Endodermal cell (in vitro differentiated cells): ENCODE measurements at regions not wholly inside any gene's neighbourhood (a gene's known extent, or its start where the extent isn't known, plus 50 kb on each side); places are given as distances from the start of the nearest gene placed in this dataset.

Experiments used
- DNase-seq: peaks from one replicate; pipeline ENCODE4 v3.0.0-alpha.2; 2017
- H3K27ac ChIP-seq: 2 replicates; pipeline ENCODE4 v1.5.1; 2013; ENCODE audit warnings: mild to moderate bottlenecking, low read depth, low read length, moderate library complexity
- H3K27me3 ChIP-seq: 2 replicates; pipeline ENCODE4 v1.6.1; 2013; ENCODE audit warnings: mild to moderate bottlenecking, low read length, moderate library complexity; ENCODE audit not compliant: insufficient read depth, control insufficient read depth, poor library complexity, severe bottlenecking
- H3K36me3 ChIP-seq: 2 replicates; pipeline ENCODE4 v1.7.0; 2013; ENCODE audit warnings: mild to moderate bottlenecking, low read length, moderate library complexity; ENCODE audit not compliant: control insufficient read depth, insufficient read depth
- H3K4me1 ChIP-seq: one replicate; pipeline ENCODE4 v1.7.0; 2013; ENCODE audit warnings: low read length; ENCODE audit not compliant: control insufficient read depth, insufficient read depth
- H3K4me3 ChIP-seq: 2 replicates; pipeline ENCODE4 v1.5.1; 2013; ENCODE audit warnings: mild to moderate bottlenecking, low read length, moderate library complexity
- H3K9ac ChIP-seq: 2 replicates; pipeline ENCODE4 v1.6.1; 2013; ENCODE audit warnings: mild to moderate bottlenecking, low read length, moderate library complexity; ENCODE audit not compliant: poor library complexity, severe bottlenecking; ENCODE audit errors: extremely low read depth
- H3K9me3 ChIP-seq: 2 replicates; pipeline ENCODE4 v1.6.1; 2013; ENCODE audit warnings: mild to moderate bottlenecking, low read length, moderate library complexity; ENCODE audit not compliant: control insufficient read depth
- H3K27ac Mint-ChIP-seq: 2 replicates; pipeline ENCODE4 v1.8.0; 2020; ENCODE audit warnings: mixed read lengths
- H3K27me3 Mint-ChIP-seq: 2 replicates; pipeline ENCODE4 v1.8.0; 2021; ENCODE audit warnings: mild to moderate bottlenecking, mixed read lengths; ENCODE audit not compliant: insufficient read depth
- H3K36me3 Mint-ChIP-seq: 2 replicates; pipeline ENCODE4 v1.8.0; 2020; ENCODE audit warnings: low read depth, mixed read lengths
- H3K4me1 Mint-ChIP-seq: 2 replicates; pipeline ENCODE4 v1.8.0; 2020; ENCODE audit warnings: mixed read lengths
- H3K4me3 Mint-ChIP-seq: 2 replicates; pipeline ENCODE4 v1.8.0; 2020; ENCODE audit warnings: mild to moderate bottlenecking, moderate library complexity, mixed read lengths
- H3K9me3 Mint-ChIP-seq: 2 replicates; pipeline ENCODE4 v1.8.0; 2020; ENCODE audit warnings: mild to moderate bottlenecking, mixed read lengths
- WGBS, 2 experiments: methylation state at CpG; one replicate each; pipeline versions ENCODE4 v1.1.5 to v1.1.7; 2013; ENCODE audit warnings: missing lambda C conversion rate in 2 of 2, mixed read lengths in 1 of 2; ENCODE audit not compliant: insufficient coverage in 1 of 2, insufficient read length in 1 of 2; 5-methylcytosine and 5-hydroxymethylcytosine counted together
- TF ChIP-seq, protein P1 (sequence below): fragments of 200-600 bp; sonication (generic); conservative IDR thresholded peaks from 2 replicates; pipeline ENCODE4 v1.5.0; 2021; ENCODE audit warnings: antibody characterized with exemption, mild to moderate bottlenecking

GRCh38 chr6:109225946-109226345 lies 130.6 kb downstream of the CEP57L1 start:
- H3K9me3 ChIP-seq = no peaks in the 10 kb centered on the region
- TF ChIP-seq, protein P1, sequence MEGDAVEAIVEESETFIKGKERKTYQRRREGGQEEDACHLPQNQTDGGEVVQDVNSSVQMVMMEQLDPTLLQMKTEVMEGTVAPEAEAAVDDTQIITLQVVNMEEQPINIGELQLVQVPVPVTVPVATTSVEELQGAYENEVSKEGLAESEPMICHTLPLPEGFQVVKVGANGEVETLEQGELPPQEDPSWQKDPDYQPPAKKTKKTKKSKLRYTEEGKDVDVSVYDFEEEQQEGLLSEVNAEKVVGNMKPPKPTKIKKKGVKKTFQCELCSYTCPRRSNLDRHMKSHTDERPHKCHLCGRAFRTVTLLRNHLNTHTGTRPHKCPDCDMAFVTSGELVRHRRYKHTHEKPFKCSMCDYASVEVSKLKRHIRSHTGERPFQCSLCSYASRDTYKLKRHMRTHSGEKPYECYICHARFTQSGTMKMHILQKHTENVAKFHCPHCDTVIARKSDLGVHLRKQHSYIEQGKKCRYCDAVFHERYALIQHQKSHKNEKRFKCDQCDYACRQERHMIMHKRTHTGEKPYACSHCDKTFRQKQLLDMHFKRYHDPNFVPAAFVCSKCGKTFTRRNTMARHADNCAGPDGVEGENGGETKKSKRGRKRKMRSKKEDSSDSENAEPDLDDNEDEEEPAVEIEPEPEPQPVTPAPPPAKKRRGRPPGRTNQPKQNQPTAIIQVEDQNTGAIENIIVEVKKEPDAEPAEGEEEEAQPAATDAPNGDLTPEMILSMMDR = no peak
- no peak overlapping the region for H3K27ac ChIP-seq
- no peaks in the 10 kb centered on the region for H3K27me3 ChIP-seq
- Mint-ChIP-seq H3K4me1 (no peaks in the 10 kb centered on the region), H3K9me3 (peaks cover 2% of the 10 kb centered on the region), H3K36me3 (no peaks in the 10 kb centered on the region), H3K27me3 (no peaks in the 10 kb centered on the region), H3K27ac (no peak overlapping the region), H3K4me3 (no peak overlapping the region)
- 93 to 95% methylated on average over 5 to 6 of the region's 6 CpGs for WGBS, 2 experiments
- no peak overlapping the region for H3K4me3 ChIP-seq
- no peaks in the 10 kb centered on the region for H3K4me1 ChIP-seq
- H3K36me3 ChIP-seq = no peaks in the 10 kb centered on the region
- H3K9ac ChIP-seq = no peak overlapping the region
- DNase-seq = no peak

DNA sequence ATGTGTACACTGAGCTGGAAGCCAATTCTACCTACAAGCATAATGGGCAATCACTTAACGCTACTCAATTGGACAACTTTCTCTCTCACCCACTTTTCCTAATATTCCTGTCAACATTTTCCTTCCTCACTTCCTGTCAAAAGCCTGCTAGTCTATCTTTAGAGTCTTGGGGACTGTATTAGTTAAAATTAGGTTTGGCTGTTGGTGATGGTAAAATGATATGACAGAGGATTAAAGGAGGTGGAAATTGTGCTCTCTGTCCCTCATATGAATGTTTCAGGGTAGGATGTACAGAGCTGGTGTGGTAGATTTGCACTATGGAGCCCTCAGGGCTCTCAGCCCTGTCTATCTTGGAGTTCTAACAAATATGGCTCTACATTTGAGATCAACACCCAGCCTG lies 129.7 kb downstream of the CEP57L1 start:
- H3K9me3 ChIP-seq = no peaks in the 10 kb centered on the region
- TF ChIP-seq, protein P1 = no peak
- no peaks in the 10 kb centered on the region for H3K27me3 ChIP-seq
- WGBS, 2 experiments = 95% methylated on average over 1 of the region's 1 CpG; no CpG with 5 or more reads in 1 of the 2 experiments
- no peak for DNase-seq
- H3K27ac ChIP-seq = no peak overlapping the region
- no peak overlapping the region for H3K9ac ChIP-seq
- no peaks in the 10 kb centered on the region for H3K36me3 ChIP-seq
- Mint-ChIP-seq H3K4me1 (no peaks in the 10 kb centered on the region), H3K9me3 (peaks cover 2% of the 10 kb centered on the region), H3K36me3 (no peaks in the 10 kb centered on the region), H3K27ac (no peak overlapping the region), H3K4me3 (no peak overlapping the region), H3K27me3 (no peaks in the 10 kb centered on the region)
- no peaks in the 10 kb centered on the region for H3K4me1 ChIP-seq
- H3K4me3 ChIP-seq = no peak overlapping the region

GRCh38 chr6:109224107-109224875 lies 129.0 kb downstream of the CEP57L1 start:
- Mint-ChIP-seq H3K36me3 (no peaks in the 10 kb centered on the region), H3K27me3 (no peaks in the 10 kb centered on the region), H3K4me3 (no peak overlapping the region), H3K9me3 (peaks cover 2% of the 10 kb centered on the region), H3K4me1 (no peaks in the 10 kb centered on the region), H3K27ac (no peak overlapping the region)
- no peak overlapping the region for H3K4me3 ChIP-seq
- no peaks in the 10 kb centered on the region for H3K27me3 ChIP-seq
- H3K36me3 ChIP-seq = no peaks in the 10 kb centered on the region
- no peak overlapping the region for H3K9ac ChIP-seq
- DNase-seq = no peak
- TF ChIP-seq, protein P1 = no peak
- no peak overlapping the region for H3K27ac ChIP-seq
- WGBS, 2 experiments = 91% methylated on average over 4 of the region's 4 CpGs
- H3K4me1 ChIP-seq = no peaks in the 10 kb centered on the region
- H3K9me3 ChIP-seq = no peaks in the 10 kb centered on the region
